RWPE2 (cell line): ENCODE measurements at regions not wholly inside any gene's neighbourhood (a gene's known extent, or its start where the extent isn't known, plus 50 kb on each side); places are given as distances from the start of the nearest gene placed in this dataset.
"Not testable (repeated sequence)": the region's sequence is repeated elsewhere in the genome, so short reads cannot be mapped to it uniquely, and the experiment has no call there.

Source experiments
- ATAC-seq: fragments of 200-7000 bp; cut with Tn5 transposase; 3 replicates; pipeline ENCODE4 v1.9.1; 2021; ENCODE audit warnings: low read depth
- DNase-seq: peaks from one replicate; pipeline ENCODE4 v3.0.0-alpha.2; 2020; ENCODE audit warnings: low spot score
- H3K27ac ChIP-seq: fragments of 450-650 bp; 2 replicates; pipeline ENCODE4 v1.5.1; 2017; ENCODE audit warnings: mild to moderate bottlenecking; ENCODE audit not compliant: poor library complexity, severe bottlenecking
- H3K27me3 ChIP-seq: fragments of 250-450 bp; sonication (Bioruptor Pico); 2 replicates; pipeline ENCODE4 v1.5.1; 2021; ENCODE audit warnings: mild to moderate bottlenecking, moderate library complexity; ENCODE audit not compliant: insufficient read depth, poor library complexity, severe bottlenecking
- H3K36me3 ChIP-seq: fragments of 250-450 bp; sonication (Bioruptor Pico); 2 replicates; pipeline ENCODE4 v1.5.1; 2020; ENCODE audit warnings: low read depth, mild to moderate bottlenecking, moderate library complexity
- H3K4me1 ChIP-seq: fragments of 250-450 bp; sonication (Bioruptor Pico); 2 replicates; pipeline ENCODE4 v1.5.1; 2021; ENCODE audit warnings: mild to moderate bottlenecking, moderate library complexity; ENCODE audit not compliant: insufficient read depth, poor library complexity, severe bottlenecking
- H3K4me3 ChIP-seq: fragments of 250-450 bp; sonication (Bioruptor Pico); 2 replicates; pipeline ENCODE4 v1.5.1; 2021; ENCODE audit warnings: mild to moderate bottlenecking, moderate library complexity; ENCODE audit not compliant: severe bottlenecking
- H3K9me3 ChIP-seq: fragments of 250-450 bp; sonication (Bioruptor Pico); 2 replicates; pipeline ENCODE4 v1.5.1; 2021; ENCODE audit warnings: mild to moderate bottlenecking, moderate library complexity; ENCODE audit not compliant: severe bottlenecking
- TF ChIP-seq, protein P1 (sequence below): fragments of 450-650 bp; IDR thresholded peaks from one replicate; pipeline ENCODE4 v1.5.1; 2017; ENCODE audit warnings: mild to moderate bottlenecking, moderate library complexity; ENCODE audit not compliant: poor library complexity, severe bottlenecking

- not testable (repeated sequence) for H3K27ac ChIP-seq, H3K27me3 ChIP-seq, H3K4me1 ChIP-seq, DNase-seq, H3K9me3 ChIP-seq, H3K4me3 ChIP-seq, H3K36me3 ChIP-seq, ATAC-seq
Measured at GRCh38 chr2:89027115-89027514, 335.6 kb downstream of the RPIA start.

- not testable (repeated sequence) for H3K9me3 ChIP-seq, ATAC-seq, H3K27me3 ChIP-seq, DNase-seq, H3K4me3 ChIP-seq, H3K27ac ChIP-seq, H3K36me3 ChIP-seq, H3K4me1 ChIP-seq
Measured at GRCh38 chr2:89027536-89027935, 336.1 kb downstream of the RPIA start.

DNA sequence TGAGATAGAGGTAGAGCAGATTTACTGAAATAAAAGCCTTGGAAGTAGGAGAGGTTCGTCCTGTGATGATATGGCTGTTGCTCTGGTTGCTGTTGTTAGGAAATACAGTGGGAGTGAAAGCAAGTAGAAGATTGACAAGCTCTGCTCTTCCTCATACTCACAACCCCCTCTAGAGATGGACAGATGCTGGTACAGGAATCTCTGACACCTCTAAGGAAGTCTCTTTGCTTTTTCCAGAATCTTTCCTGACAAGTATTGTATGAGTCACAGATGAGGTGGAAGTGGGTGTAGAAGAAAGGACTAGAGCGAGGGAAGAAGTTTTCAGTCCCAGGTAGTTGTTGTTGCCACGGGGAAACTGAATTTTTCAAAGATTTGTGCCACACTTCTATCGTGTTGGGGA is 337.8 kb downstream of the RPIA start:
- ATAC-seq, DNase-seq, H3K4me3 ChIP-seq, H3K36me3 ChIP-seq, H3K27me3 ChIP-seq, H3K27ac ChIP-seq, H3K9me3 ChIP-seq, H3K4me1 ChIP-seq: not testable (repeated sequence)

GRCh38 chr2:89048138-89049066 is 356.9 kb downstream of the RPIA start:
- peak; percentile 90 for ATAC-seq

GRCh38 chr2:89058616-89059015 is 367.1 kb downstream of the RPIA start:
- not testable (repeated sequence) for H3K36me3 ChIP-seq, H3K27me3 ChIP-seq, ATAC-seq, H3K9me3 ChIP-seq, H3K4me1 ChIP-seq, H3K27ac ChIP-seq, DNase-seq, H3K4me3 ChIP-seq

More at GRCh38 chr2:89048138-89049066, 356.9 kb downstream of the RPIA start:
- H3K27ac ChIP-seq, H3K4me3 ChIP-seq, H3K36me3 ChIP-seq, H3K27me3 ChIP-seq, H3K9me3 ChIP-seq, H3K4me1 ChIP-seq, DNase-seq: not testable (repeated sequence)
- TF ChIP-seq, protein P1, sequence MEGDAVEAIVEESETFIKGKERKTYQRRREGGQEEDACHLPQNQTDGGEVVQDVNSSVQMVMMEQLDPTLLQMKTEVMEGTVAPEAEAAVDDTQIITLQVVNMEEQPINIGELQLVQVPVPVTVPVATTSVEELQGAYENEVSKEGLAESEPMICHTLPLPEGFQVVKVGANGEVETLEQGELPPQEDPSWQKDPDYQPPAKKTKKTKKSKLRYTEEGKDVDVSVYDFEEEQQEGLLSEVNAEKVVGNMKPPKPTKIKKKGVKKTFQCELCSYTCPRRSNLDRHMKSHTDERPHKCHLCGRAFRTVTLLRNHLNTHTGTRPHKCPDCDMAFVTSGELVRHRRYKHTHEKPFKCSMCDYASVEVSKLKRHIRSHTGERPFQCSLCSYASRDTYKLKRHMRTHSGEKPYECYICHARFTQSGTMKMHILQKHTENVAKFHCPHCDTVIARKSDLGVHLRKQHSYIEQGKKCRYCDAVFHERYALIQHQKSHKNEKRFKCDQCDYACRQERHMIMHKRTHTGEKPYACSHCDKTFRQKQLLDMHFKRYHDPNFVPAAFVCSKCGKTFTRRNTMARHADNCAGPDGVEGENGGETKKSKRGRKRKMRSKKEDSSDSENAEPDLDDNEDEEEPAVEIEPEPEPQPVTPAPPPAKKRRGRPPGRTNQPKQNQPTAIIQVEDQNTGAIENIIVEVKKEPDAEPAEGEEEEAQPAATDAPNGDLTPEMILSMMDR: peak; percentile 65

GRCh38 chr2:89061174-89061573 is 369.7 kb downstream of the RPIA start:
- not testable (repeated sequence) for H3K36me3 ChIP-seq, H3K27me3 ChIP-seq, H3K4me3 ChIP-seq, ATAC-seq, H3K4me1 ChIP-seq, DNase-seq, H3K27ac ChIP-seq, H3K9me3 ChIP-seq

DNA sequence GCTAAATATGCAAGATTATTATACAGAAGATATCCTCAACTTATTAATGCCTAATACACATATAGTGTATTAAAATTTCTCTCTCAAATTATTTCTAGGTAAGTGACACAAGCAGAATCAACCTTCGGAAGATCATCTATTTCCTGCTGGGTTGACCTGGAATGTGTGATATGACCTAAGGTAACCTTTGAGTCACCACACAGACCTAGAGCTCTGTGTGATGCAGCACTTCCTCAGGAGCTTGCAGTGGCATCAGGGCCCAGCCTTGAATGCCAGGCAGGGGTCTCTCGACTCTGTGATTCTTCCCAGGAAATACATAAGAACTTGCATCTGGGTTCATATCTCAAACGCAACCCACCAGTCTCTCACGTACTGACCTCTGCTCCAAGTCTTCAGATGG is 385.3 kb downstream of the RPIA start:
- not testable (repeated sequence) for H3K4me3 ChIP-seq, ATAC-seq, H3K9me3 ChIP-seq, H3K36me3 ChIP-seq, H3K4me1 ChIP-seq, H3K27me3 ChIP-seq, DNase-seq, H3K27ac ChIP-seq

- 0 out of 3 replicates have a peak, but pooled peaks have one; percentile 27 for ATAC-seq
- not testable (repeated sequence) for H3K27ac ChIP-seq, DNase-seq, H3K27me3 ChIP-seq, H3K4me1 ChIP-seq, H3K4me3 ChIP-seq, H3K36me3 ChIP-seq, H3K9me3 ChIP-seq
Measured at GRCh38 chr2:89092911-89093310, 401.4 kb downstream of the RPIA start.

DNA sequence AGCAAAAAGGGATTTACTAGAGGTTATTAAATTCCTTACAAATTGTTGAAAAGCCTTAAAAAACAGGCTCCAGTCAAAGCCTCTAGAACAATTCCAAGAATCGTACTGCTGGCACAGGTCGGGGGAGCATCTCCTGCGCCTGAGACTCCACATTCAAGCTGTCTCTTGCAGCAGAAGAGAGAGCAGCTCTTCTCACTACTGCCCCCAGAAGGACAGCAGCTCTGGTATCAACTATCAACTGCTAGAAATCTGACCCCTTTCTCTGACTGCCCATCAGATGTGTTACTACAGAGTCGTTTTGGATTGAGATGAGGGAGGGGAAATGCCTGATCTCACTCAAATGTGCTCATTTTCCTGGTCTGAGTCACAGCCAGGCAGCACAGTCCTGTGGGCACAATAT is 403.6 kb downstream of the RPIA start:
- H3K9me3 ChIP-seq, ATAC-seq, DNase-seq, H3K36me3 ChIP-seq, H3K27me3 ChIP-seq, H3K4me3 ChIP-seq, H3K4me1 ChIP-seq, H3K27ac ChIP-seq: not testable (repeated sequence)

GRCh38 chr2:89102587-89102986 is 411.1 kb downstream of the RPIA start:
- H3K4me3 ChIP-seq, ATAC-seq, H3K4me1 ChIP-seq, H3K36me3 ChIP-seq, H3K27me3 ChIP-seq, H3K9me3 ChIP-seq, DNase-seq, H3K27ac ChIP-seq: not testable (repeated sequence)
